Loucy (cell line): ENCODE measurements at regions not wholly inside any gene's neighbourhood (a gene's known extent, or its start where the extent isn't known, plus 50 kb on each side); places are given as distances from the start of the nearest gene placed in this dataset.

ENCODE experiments used
- CTCF ChIP-seq: fragments of 200-600 bp; sonication (generic); conservative IDR thresholded peaks from 2 replicates; pipeline ENCODE4 v1.5.1; 2014; ENCODE audit warnings: mild to moderate bottlenecking, antibody characterized with exemption, low read length
- EZH2phosphoT487 ChIP-seq: fragments of 200-600 bp; IDR thresholded peaks from 2 replicates; pipeline ENCODE4 v1.6.1; 2018; ENCODE audit warnings: antibody characterized with exemption, mild to moderate bottlenecking, moderate library complexity, borderline replicate concordance

GRCh38 chr2:144325086-144325485 is 194.8 kb downstream of the ZEB2 start:
- TF ChIP-seq CTCF (no peak), EZH2phosphoT487 (no peak)
